ENCODE measurements at regions not wholly inside any gene's neighbourhood (a gene's known extent, or its start where the extent isn't known, plus 50 kb on each side); places are given as distances from the start of the nearest gene placed in this dataset.

- Histone ChIP-seq H3K79me2 (ENCODE audit: insufficient read depth, low read length) (no peaks in the 10 kb centered on the region), H3K27me3 (ENCODE audit: insufficient read depth, low read length, poor library complexity, severe bottlenecking) (no peaks in the 10 kb centered on the region), H3K9me3 (ENCODE audit: insufficient read depth, low read depth, low read length) (no peaks in the 10 kb centered on the region), H2AFZ (ENCODE audit: low read length) (no peak overlapping the region), H3K4me2 (ENCODE audit: low read depth, low read length, poor library complexity, severe bottlenecking) (no peak overlapping the region), H3F3A (ENCODE audit: low read depth) (no peaks in the 10 kb centered on the region), H3K36me3 (ENCODE audit: insufficient read depth, low read length) (no peaks in the 10 kb centered on the region), H3K9ac (ENCODE audit: low read depth, low read length, poor library complexity, severe bottlenecking) (no peak overlapping the region), H4K20me1 (ENCODE audit: insufficient read depth, low read length, poor library complexity, severe bottlenecking) (no peaks in the 10 kb centered on the region), H3K4me3 (ENCODE audit: low read length, poor library complexity, severe bottlenecking) (no peak overlapping the region), H3K9me2 (replicated peaks; ENCODE audit: low read depth, low read length) (no peaks in the 10 kb centered on the region), H3K4me1 (ENCODE audit: insufficient read depth, low read length, poor library complexity, severe bottlenecking) (no peaks in the 10 kb centered on the region)
- no peak for TF ChIP-seq EZH2phosphoT487 (IDR thresholded peaks at IDR 0.05; ENCODE audit: borderline replicate concordance)
- TF ChIP-seq CTCF (conservative IDR thresholded peaks at IDR 0.05; ENCODE audit: low read length) = no peak
Measured at GRCh38 chr3:132841621-132842020, 119.4 kb upstream of the NPHP3 start.

- TF ChIP-seq EZH2phosphoT487 (IDR thresholded peaks at IDR 0.05; ENCODE audit: borderline replicate concordance) (no peak), CTCF (conservative IDR thresholded peaks at IDR 0.05; ENCODE audit: low read length) (no peak)
- H3K9me3 ChIP-seq (ENCODE audit: insufficient read depth, low read depth, low read length) = no peaks in the 10 kb centered on the region
Measured at GRCh38 chr3:132840201-132840700, 118.0 kb upstream of the NPHP3 start.

GRCh38 chr3:132838477-132838876 lies 116.3 kb upstream of the NPHP3 start:
- H4K20me1 ChIP-seq (ENCODE audit: insufficient read depth, low read length, poor library complexity, severe bottlenecking) = no peaks in the 10 kb centered on the region
- H2AFZ ChIP-seq (ENCODE audit: low read length) = no peak overlapping the region

More at GRCh38 chr3:132840201-132840700, 118.0 kb upstream of the NPHP3 start:
- Histone ChIP-seq H3K4me1 (ENCODE audit: insufficient read depth, low read length, poor library complexity, severe bottlenecking) (no peaks in the 10 kb centered on the region), H2AFZ (ENCODE audit: low read length) (no peak overlapping the region), H3F3A (ENCODE audit: low read depth) (no peaks in the 10 kb centered on the region), H4K20me1 (ENCODE audit: insufficient read depth, low read length, poor library complexity, severe bottlenecking) (no peaks in the 10 kb centered on the region), H3K9ac (ENCODE audit: low read depth, low read length, poor library complexity, severe bottlenecking) (no peak overlapping the region), H3K79me2 (ENCODE audit: insufficient read depth, low read length) (no peaks in the 10 kb centered on the region), H3K4me2 (ENCODE audit: low read depth, low read length, poor library complexity, severe bottlenecking) (no peak overlapping the region), H3K27me3 (ENCODE audit: insufficient read depth, low read length, poor library complexity, severe bottlenecking) (no peaks in the 10 kb centered on the region), H3K36me3 (ENCODE audit: insufficient read depth, low read length) (no peaks in the 10 kb centered on the region), H3K9me2 (replicated peaks; ENCODE audit: low read depth, low read length) (no peaks in the 10 kb centered on the region), H3K4me3 (ENCODE audit: low read length, poor library complexity, severe bottlenecking) (no peak overlapping the region)

More at GRCh38 chr3:132838477-132838876, 116.3 kb upstream of the NPHP3 start:
- H3K9ac ChIP-seq (ENCODE audit: low read depth, low read length, poor library complexity, severe bottlenecking) = no peak overlapping the region
- H3K4me1 ChIP-seq (ENCODE audit: insufficient read depth, low read length, poor library complexity, severe bottlenecking) = no peaks in the 10 kb centered on the region
- TF ChIP-seq EZH2phosphoT487 (IDR thresholded peaks at IDR 0.05; ENCODE audit: borderline replicate concordance) (no peak), CTCF (conservative IDR thresholded peaks at IDR 0.05; ENCODE audit: low read length) (no peak)
- H3F3A ChIP-seq (ENCODE audit: low read depth) = no peaks in the 10 kb centered on the region
- H3K4me3 ChIP-seq (ENCODE audit: low read length, poor library complexity, severe bottlenecking) = no peak overlapping the region
- H3K9me2 ChIP-seq (replicated peaks; ENCODE audit: low read depth, low read length) = no peaks in the 10 kb centered on the region
- no peaks in the 10 kb centered on the region for H3K36me3 ChIP-seq (ENCODE audit: insufficient read depth, low read length)
- no peaks in the 10 kb centered on the region for H3K27me3 ChIP-seq (ENCODE audit: insufficient read depth, low read length, poor library complexity, severe bottlenecking)
- H3K79me2 ChIP-seq (ENCODE audit: insufficient read depth, low read length) = no peaks in the 10 kb centered on the region
- no peak overlapping the region for H3K4me2 ChIP-seq (ENCODE audit: low read depth, low read length, poor library complexity, severe bottlenecking)
- H3K9me3 ChIP-seq (ENCODE audit: insufficient read depth, low read depth, low read length) = no peaks in the 10 kb centered on the region
